IMR-90 (cell line): ENCODE measurements at regions not wholly inside any gene's neighbourhood (a gene's known extent, or its start where the extent isn't known, plus 50 kb on each side); places are given as distances from the start of the nearest gene placed in this dataset.

ENCODE experiments used
- ATAC-seq: fragments of 200-7000 bp; cut with Tn5 transposase; 2 replicates; pipeline ENCODE4 v1.9.1; 2020; ENCODE audit warnings: low read depth, mild to moderate bottlenecking, moderate library complexity
- BruUV-seq: library from RNA; stranded (reverse); fragments of 400-500 nt; replicated peaks from 2 replicates; lab custom pipeline; 2021; lab: Mats Ljungman, UMichigan
- CTCF ChIA-PET: fragments of 300-600 bp; formaldehyde crosslinking; extraction: SDS; loops from one replicate; lab custom pipeline; 2021; ENCODE audit warnings: antibody characterized with exemption; lab: Yijun Ruan, JAX
- POLR2A ChIA-PET: fragments of 300-600 bp; sonication (Branson Sonifier 250); formaldehyde crosslinking; loops from one replicate; lab custom pipeline; 2022; ENCODE audit warnings: antibody characterized with exemption; ENCODE audit not compliant: unreplicated experiment; lab: Charles Lee
- DNase-seq: peaks from one replicate; pipeline ENCODE4 v3.0.0; 2013
- H2AFZ ChIP-seq: replicated peaks from 2 replicates; pipeline ENCODE3; 2013; ENCODE audit warnings: low read length, mild to moderate bottlenecking; ENCODE audit not compliant: poor library complexity
- H2AK5ac ChIP-seq: 2 replicates; pipeline ENCODE4 v1.6.1; 2013; ENCODE audit warnings: low read depth, low read length, inconsistent platforms
- H2AK9ac ChIP-seq: replicated peaks from 2 replicates; pipeline ENCODE3; 2013; ENCODE audit warnings: mild to moderate bottlenecking, low read depth, low read length, moderate library complexity; ENCODE audit not compliant: poor library complexity
- H2BK120ac ChIP-seq: 2 replicates; pipeline ENCODE4 v1.6.1; 2013; ENCODE audit warnings: low read depth, low read length, inconsistent platforms
- H2BK15ac ChIP-seq: 3 replicates; pipeline ENCODE4 v1.6.1; 2013; ENCODE audit warnings: low read depth, low read length, inconsistent platforms
- H2BK20ac ChIP-seq: 2 replicates; pipeline ENCODE4 v1.6.1; 2013; ENCODE audit warnings: low read depth, mild to moderate bottlenecking, inconsistent platforms, low read length, moderate library complexity
- H2BK5ac ChIP-seq: 2 replicates; pipeline ENCODE4 v1.6.1; 2013; ENCODE audit warnings: mild to moderate bottlenecking, low read depth, low read length, inconsistent platforms; ENCODE audit not compliant: poor library complexity, severe bottlenecking
- H3K14ac ChIP-seq: replicated peaks from 2 replicates; pipeline ENCODE4 v1.6.1; 2013; ENCODE audit warnings: low read depth, low read length, inconsistent platforms
- H3K18ac ChIP-seq: 2 replicates; pipeline ENCODE4 v1.6.1; 2013; ENCODE audit warnings: low read depth, low read length, control low read depth
- H3K23ac ChIP-seq: 2 replicates; pipeline ENCODE4 v1.6.1; 2013; ENCODE audit warnings: low read depth, low read length, inconsistent platforms
- H3K27ac ChIP-seq: 2 replicates; pipeline ENCODE4 v1.5.1; 2013; ENCODE audit warnings: mild to moderate bottlenecking, control low read depth, low read length; ENCODE audit not compliant: insufficient read depth
- H3K27me3 ChIP-seq: 2 replicates; pipeline ENCODE4 v1.6.1; 2013; ENCODE audit warnings: low read length; ENCODE audit not compliant: control insufficient read depth, insufficient read depth
- H3K36me3 ChIP-seq: 2 replicates; pipeline ENCODE4 v1.6.1; 2013; ENCODE audit warnings: low read length, mixed read lengths; ENCODE audit not compliant: control insufficient read depth, insufficient read depth
- H3K4ac ChIP-seq: 2 replicates; pipeline ENCODE4 v1.6.1; 2013; ENCODE audit warnings: low read depth, low read length, inconsistent platforms
- H3K4me1 ChIP-seq: 2 replicates; pipeline ENCODE4 v1.6.1; 2013; ENCODE audit warnings: low read length, mixed read lengths; ENCODE audit not compliant: control insufficient read depth, insufficient read depth
- H3K4me2 ChIP-seq: 2 replicates; pipeline ENCODE4 v1.6.1; 2013; ENCODE audit warnings: low read depth, mild to moderate bottlenecking, control low read depth, low read length, moderate library complexity
- H3K4me3 ChIP-seq: 2 replicates; pipeline ENCODE4 v1.5.1; 2013; ENCODE audit warnings: low read depth, mild to moderate bottlenecking, control low read depth, low read length, moderate library complexity; ENCODE audit not compliant: insufficient read depth
- H3K56ac ChIP-seq: 2 replicates; pipeline ENCODE4 v1.6.1; 2013; ENCODE audit warnings: low read length, inconsistent platforms; ENCODE audit not compliant: insufficient read depth; ENCODE audit errors: extremely low read depth
- H3K79me1 ChIP-seq, 2 experiments: 2 replicates each; pipeline ENCODE4 v1.6.1; 2013; ENCODE audit warnings: low read length in 2 of 2, inconsistent platforms in 1 of 2, low read depth in 1 of 2
- H3K9ac ChIP-seq: 2 replicates; pipeline ENCODE4 v1.6.1; 2013; ENCODE audit warnings: low read depth, low read length, control low read depth
- H3K9me1 ChIP-seq: 2 replicates; pipeline ENCODE4 v1.6.1; 2013; ENCODE audit warnings: low read length, inconsistent platforms; ENCODE audit not compliant: insufficient read depth
- H3K9me3 ChIP-seq: 2 replicates; pipeline ENCODE4 v1.6.1; 2013; ENCODE audit warnings: low read length; ENCODE audit not compliant: control insufficient read depth, insufficient read depth
- H4K20me1 ChIP-seq: 2 replicates; pipeline ENCODE4 v1.6.1; 2013; ENCODE audit warnings: low read length, inconsistent platforms; ENCODE audit not compliant: insufficient read depth
- H4K5ac ChIP-seq: 2 replicates; pipeline ENCODE4 v1.6.1; 2013; ENCODE audit warnings: mild to moderate bottlenecking, low read depth, low read length, control low read depth
- H4K8ac ChIP-seq, 2 experiments: 2 replicates each; pipeline ENCODE4 v1.6.1; 2013; ENCODE audit warnings: low read depth in 2 of 2, low read length in 2 of 2, control low read depth in 1 of 2, inconsistent platforms in 1 of 2
- H4K91ac ChIP-seq: 2 replicates; pipeline ENCODE4 v1.6.1; 2013; ENCODE audit warnings: low read depth, low read length, inconsistent platforms; ENCODE audit not compliant: insufficient read depth
- BHLHE40 ChIP-seq: fragments of 150-350 bp; IDR thresholded peaks from 2 replicates; pipeline ENCODE4 v1.6.1; 2016; ENCODE audit warnings: mild to moderate bottlenecking, low read depth, low read length
- CEBPB ChIP-seq: IDR thresholded peaks from 2 replicates; pipeline ENCODE4 v1.6.1; 2012; ENCODE audit warnings: low read depth, low read length, improper control_type of control experiment
- FOS ChIP-seq: fragments of 150-350 bp; IDR thresholded peaks from 2 replicates; pipeline ENCODE4 v1.6.1; 2016; ENCODE audit warnings: low read depth, low read length
- MAFK ChIP-seq: IDR thresholded peaks from 2 replicates; pipeline ENCODE4 v1.6.1; 2012; ENCODE audit warnings: low read depth, low read length, improper control_type of control experiment
- MAZ ChIP-seq: IDR thresholded peaks from 2 replicates; pipeline ENCODE4 v1.6.1; 2012; ENCODE audit warnings: low read depth, mild to moderate bottlenecking, low read length, improper control_type of control experiment, moderate library complexity, borderline replicate concordance
- POLR2A ChIP-seq: IDR thresholded peaks from 2 replicates; pipeline ENCODE4 v1.6.1; 2012; ENCODE audit warnings: mild to moderate bottlenecking, low read depth, low read length
- RAD21 ChIP-seq: IDR thresholded peaks from 2 replicates; pipeline ENCODE4 v1.6.1; 2012; ENCODE audit warnings: low read length, improper control_type of control experiment
- SMC3 ChIP-seq: fragments of 150-350 bp; IDR thresholded peaks from 2 replicates; pipeline ENCODE4 v1.6.1; 2016; ENCODE audit warnings: low read depth, mild to moderate bottlenecking, antibody characterized with exemption, low read length, moderate library complexity
- USF2 ChIP-seq: fragments of 150-350 bp; IDR thresholded peaks from 2 replicates; pipeline ENCODE4 v1.6.1; 2017; ENCODE audit warnings: mild to moderate bottlenecking, antibody characterized with exemption, low read length, low read depth
- WGBS, 2 experiments: methylation state at CpG; one replicate each; pipeline versions ENCODE4 v1.1.5 to v1.1.7; 2013; ENCODE audit warnings: missing lambda C conversion rate in 2 of 2; ENCODE audit not compliant: insufficient read length in 1 of 2; ENCODE audit errors: extremely low coverage in 2 of 2; 5-methylcytosine and 5-hydroxymethylcytosine counted together
- dilution Hi-C: fragments of 300-500 bp; cut with HindIII; formaldehyde crosslinking; loops from one replicate; pipeline ENCODE4 v1.14.3; 2018; ENCODE audit warnings: low sequenced_read_pairs; ENCODE audit not compliant: unreplicated experiment
- in situ Hi-C: fragments of 300-500 bp; cut with MboI; formaldehyde crosslinking; loops from 3 replicates; pipeline ENCODE4 v1.14.3; 2019; ENCODE audit warnings: low sequenced_read_pairs, inconsistent platforms, mixed read lengths
- intact Hi-C: fragments of 100-400 bp; cut with micrococcal nuclease; formaldehyde crosslinking; loops from 2 replicates; pipeline ENCODE4 v1.10.0; 2022

GRCh38 chr14:83992857-83993256, 1537.1 kb upstream of the FLRT2 start:
- peak overlapping the region; percentile 27; the same call in 1 of the 2 replicates for H3K56ac ChIP-seq
- peak overlapping the region; percentile 64 for H2BK5ac ChIP-seq
- no CpG with 5 or more reads among the region's 3 CpGs for WGBS, 2 experiments
- H3K23ac ChIP-seq = peak overlapping the region; percentile 39; the same call in 1 of the 2 replicates
- peak overlapping the region; percentile 80 for H3K18ac ChIP-seq
- peak overlapping the region; percentile 78 for H4K91ac ChIP-seq
- no TSS peak for BruUV-seq
- H2BK15ac ChIP-seq = peak overlapping the region; percentile 10; the same call in 1 of the 3 replicates
- intact Hi-C loops = loop anchor here (5.0 kb wide), 1 partner anchor 1539 kb away; the partner anchor contains the start of gene FLRT2
- in situ Hi-C loops = loop anchor here (10.0 kb wide), 1 partner anchor 1532 kb away; no protein-coding TSS in a partner anchor
- peak overlapping the region; percentile 47 for H4K5ac ChIP-seq
- H4K8ac ChIP-seq = peak overlapping the region; percentile 50 to 56; a peak in 3 of 4 replicates
- no peaks in the 10 kb centered on the region for H4K20me1 ChIP-seq
- DNase-seq (peak; percentile 85), ATAC-seq (peak; percentile 22)
- peak overlapping the region; percentile 93 for H2BK120ac ChIP-seq
- peak overlapping the region; percentile 81; the same call in 1 of the 2 replicates for H3K27ac ChIP-seq
- dilution Hi-C loops = no loop called here
- no peak overlapping the region for H3K9ac ChIP-seq
- no peak for TF ChIP-seq SMC3
- TF ChIP-seq USF2 = no peak
- TF ChIP-seq CEBPB = peak; percentile 77
- TF ChIP-seq BHLHE40 = no peak
- TF ChIP-seq POLR2A = no peak
- TF ChIP-seq FOS = peak; percentile 30
- no peak for TF ChIP-seq RAD21
- no peak for TF ChIP-seq MAFK
- no peak for TF ChIP-seq MAZ
- no peak overlapping the region for H2AK9ac ChIP-seq
- H3K9me1 ChIP-seq = peaks cover 6% of the 10 kb centered on the region
- POLR2A ChIA-PET = no interaction called here
- peaks cover 15% of the 10 kb centered on the region for H3K4me1 ChIP-seq
- H3K4me2 ChIP-seq = no peak overlapping the region; the same call in 1 of the 2 replicates
- H3K9me3 ChIP-seq = 0 out of 2 replicates have a peak, but pooled peaks cover 2% of the 10 kb centered on the region
- peak overlapping the region; percentile 84 for H2BK20ac ChIP-seq
- peak overlapping the region; percentile 19; the same call in 1 of the 2 replicates for H3K14ac ChIP-seq
- H3K4ac ChIP-seq = peak overlapping the region; percentile 90
- no peak overlapping the region for H2AFZ ChIP-seq
- no peaks in the 10 kb centered on the region for H3K27me3 ChIP-seq
- H3K36me3 ChIP-seq = no peaks in the 10 kb centered on the region
- CTCF ChIA-PET = interaction anchor here (0.5 kb wide), 1 partner anchor 123 kb away, joined by 3 read pairs; no protein-coding TSS in a partner anchor
- no peak overlapping the region for H3K4me3 ChIP-seq
- no peak overlapping the region for H2AK5ac ChIP-seq
- no peaks in the 10 kb centered on the region for H3K79me1 ChIP-seq
